ENCODE measurements at regions not wholly inside any gene's neighbourhood (a gene's known extent, or its start where the extent isn't known, plus 50 kb on each side); places are given as distances from the start of the nearest gene placed in this dataset.

- H3K9me3 ChIP-seq (ENCODE audit: low read depth, low read length) = no peaks in the 10 kb centered on the region
- H3K36me3 ChIP-seq (ENCODE audit: insufficient read depth, low read length) = no peaks in the 10 kb centered on the region
- no peak overlapping the region for H3K4me3 ChIP-seq
- no peak overlapping the region for H3K9ac ChIP-seq (ENCODE audit: insufficient read length)
- H3K27ac ChIP-seq = no peak overlapping the region
- no peak for DNase-seq (ENCODE audit: low read depth, low spot score)
- TF ChIP-seq POLR2AphosphoS5 (IDR thresholded peaks at IDR 0.05; ENCODE audit: borderline replicate concordance, low read depth, low read length) (no peak), FOXP2 (optimal IDR thresholded peaks at IDR 0.05; ENCODE audit: control extremely low read depth, extremely low read length, insufficient read depth) (no peak), EZH2 (IDR thresholded peaks at IDR 0.05) (no peak)
These were observed 1707.9 kb upstream of the PRR20A start for GRCh38 chr13:55432814-55433213.

DNA sequence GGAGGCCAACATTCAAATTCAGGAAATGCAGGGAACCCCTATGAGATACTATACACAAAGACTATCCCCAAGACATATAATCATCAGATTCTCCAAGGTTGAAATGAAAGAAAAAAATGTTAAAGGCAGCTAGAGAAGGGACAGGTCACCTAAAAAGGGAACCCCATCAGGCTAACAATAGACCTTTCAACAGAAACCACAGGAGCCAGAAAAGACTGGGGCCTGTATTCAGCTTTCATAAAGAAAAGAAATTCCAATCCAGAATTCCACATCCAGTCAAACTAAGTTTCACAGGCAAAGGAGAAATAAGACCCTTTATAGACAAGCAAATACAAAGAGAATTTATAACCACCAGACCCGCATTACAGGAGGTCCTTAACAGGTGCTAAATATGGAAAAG is 1703.6 kb upstream of the PRR20A start:
- no peak overlapping the region for H3K4me3 ChIP-seq
- no peaks in the 10 kb centered on the region for H3K36me3 ChIP-seq (ENCODE audit: insufficient read depth, low read length)
- H3K27ac ChIP-seq = no peak overlapping the region
- DNase-seq (ENCODE audit: low read depth, low spot score) = no peak
- no peak overlapping the region for H3K9ac ChIP-seq (ENCODE audit: insufficient read length)
- TF ChIP-seq EZH2 (IDR thresholded peaks at IDR 0.05) = no peak
- no peak for TF ChIP-seq FOXP2 (optimal IDR thresholded peaks at IDR 0.05; ENCODE audit: control extremely low read depth, extremely low read length, insufficient read depth)
- TF ChIP-seq POLR2AphosphoS5 (IDR thresholded peaks at IDR 0.05; ENCODE audit: borderline replicate concordance, low read depth, low read length) = no peak
- H3K9me3 ChIP-seq (ENCODE audit: low read depth, low read length) = no peaks in the 10 kb centered on the region

- H3K4me3 ChIP-seq = no peak overlapping the region
- H3K9ac ChIP-seq (ENCODE audit: insufficient read length) = no peak overlapping the region
- DNase-seq (ENCODE audit: low read depth, low spot score) = no peak
- H3K27ac ChIP-seq = no peak overlapping the region
- H3K9me3 ChIP-seq (ENCODE audit: low read depth, low read length) = no peaks in the 10 kb centered on the region
- H3K36me3 ChIP-seq (ENCODE audit: insufficient read depth, low read length) = no peaks in the 10 kb centered on the region
- no peak for TF ChIP-seq FOXP2 (optimal IDR thresholded peaks at IDR 0.05; ENCODE audit: control extremely low read depth, extremely low read length, insufficient read depth)
- no peak for TF ChIP-seq POLR2AphosphoS5 (IDR thresholded peaks at IDR 0.05; ENCODE audit: borderline replicate concordance, low read depth, low read length)
- no peak for TF ChIP-seq EZH2 (IDR thresholded peaks at IDR 0.05)
These were observed 1701.3 kb upstream of the PRR20A start for GRCh38 chr13:55439450-55439849.

- no peak overlapping the region for H3K4me3 ChIP-seq
- DNase-seq (ENCODE audit: low read depth, low spot score) = no peak
- H3K9ac ChIP-seq (ENCODE audit: insufficient read length) = no peak overlapping the region
- TF ChIP-seq EZH2 (IDR thresholded peaks at IDR 0.05) (no peak), POLR2AphosphoS5 (IDR thresholded peaks at IDR 0.05; ENCODE audit: borderline replicate concordance, low read depth, low read length) (no peak), FOXP2 (optimal IDR thresholded peaks at IDR 0.05; ENCODE audit: control extremely low read depth, extremely low read length, insufficient read depth) (no peak)
- H3K36me3 ChIP-seq (ENCODE audit: insufficient read depth, low read length) = no peaks in the 10 kb centered on the region
- no peaks in the 10 kb centered on the region for H3K9me3 ChIP-seq (ENCODE audit: low read depth, low read length)
- H3K27ac ChIP-seq = no peak overlapping the region
These were observed 1700.1 kb upstream of the PRR20A start for GRCh38 chr13:55440465-55441085.

GRCh38 chr13:55464222-55464621 is 1676.5 kb upstream of the PRR20A start:
- DNase-seq (ENCODE audit: low read depth, low spot score) = no peak
- Histone ChIP-seq H3K9me3 (ENCODE audit: low read depth, low read length) (no peaks in the 10 kb centered on the region), H3K9ac (ENCODE audit: insufficient read length) (no peak overlapping the region), H3K36me3 (ENCODE audit: insufficient read depth, low read length) (no peaks in the 10 kb centered on the region), H3K4me3 (no peak overlapping the region), H3K27ac (no peak overlapping the region)
- TF ChIP-seq POLR2AphosphoS5 (IDR thresholded peaks at IDR 0.05; ENCODE audit: borderline replicate concordance, low read depth, low read length) = no peak
- TF ChIP-seq FOXP2 (optimal IDR thresholded peaks at IDR 0.05; ENCODE audit: control extremely low read depth, extremely low read length, insufficient read depth) = no peak
- TF ChIP-seq EZH2 (IDR thresholded peaks at IDR 0.05) = no peak

DNA sequence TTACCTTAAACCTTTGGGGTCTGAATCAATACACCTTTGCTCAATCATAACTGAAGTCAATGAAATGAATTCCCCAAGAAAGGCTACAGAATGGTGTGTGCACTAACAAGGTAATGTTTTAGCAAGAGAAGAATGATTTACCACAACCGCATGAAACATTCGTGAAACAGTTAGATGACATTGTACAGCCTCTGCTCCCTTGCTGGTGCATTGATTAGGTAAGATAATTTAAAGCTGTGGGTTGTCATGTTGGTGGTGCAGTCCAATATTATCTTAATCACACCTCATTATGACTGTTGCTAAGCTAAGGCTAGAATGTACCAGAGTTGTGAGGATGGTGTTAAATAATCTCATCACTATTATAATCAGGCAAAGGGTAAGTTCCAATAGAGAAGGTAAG is 1673.2 kb upstream of the PRR20A start:
- TF ChIP-seq FOXP2 (optimal IDR thresholded peaks at IDR 0.05; ENCODE audit: control extremely low read depth, extremely low read length, insufficient read depth) (no peak), POLR2AphosphoS5 (IDR thresholded peaks at IDR 0.05; ENCODE audit: borderline replicate concordance, low read depth, low read length) (no peak), EZH2 (IDR thresholded peaks at IDR 0.05) (no peak)

GRCh38 chr13:55483626-55484158 is 1657.0 kb upstream of the PRR20A start:
- Histone ChIP-seq H3K4me3 (no peak overlapping the region), H3K9me3 (ENCODE audit: low read depth, low read length) (no peaks in the 10 kb centered on the region), H3K27ac (no peak overlapping the region), H3K9ac (ENCODE audit: insufficient read length) (no peak overlapping the region), H3K36me3 (ENCODE audit: insufficient read depth, low read length) (no peaks in the 10 kb centered on the region)
- no peak for DNase-seq (ENCODE audit: low read depth, low spot score)
- no peak for TF ChIP-seq POLR2AphosphoS5 (IDR thresholded peaks at IDR 0.05; ENCODE audit: borderline replicate concordance, low read depth, low read length)

More for the DNA sequence above, 1673.2 kb upstream of the PRR20A start:
- DNase-seq (ENCODE audit: low read depth, low spot score) = no peak
- Histone ChIP-seq H3K9me3 (ENCODE audit: low read depth, low read length) (no peaks in the 10 kb centered on the region), H3K4me3 (no peak overlapping the region), H3K9ac (ENCODE audit: insufficient read length) (no peak overlapping the region), H3K36me3 (ENCODE audit: insufficient read depth, low read length) (no peaks in the 10 kb centered on the region), H3K27ac (no peak overlapping the region)

- no peaks in the 10 kb centered on the region for H3K36me3 ChIP-seq (ENCODE audit: insufficient read depth, low read length)
- H3K9ac ChIP-seq (ENCODE audit: insufficient read length) = no peak overlapping the region
- no peak for DNase-seq (ENCODE audit: low read depth, low spot score)
- no peak overlapping the region for H3K4me3 ChIP-seq
- no peak overlapping the region for H3K27ac ChIP-seq
- TF ChIP-seq EZH2 (IDR thresholded peaks at IDR 0.05) = no peak
- TF ChIP-seq POLR2AphosphoS5 (IDR thresholded peaks at IDR 0.05; ENCODE audit: borderline replicate concordance, low read depth, low read length) = no peak
- no peak for TF ChIP-seq FOXP2 (optimal IDR thresholded peaks at IDR 0.05; ENCODE audit: control extremely low read depth, extremely low read length, insufficient read depth)
- H3K9me3 ChIP-seq (ENCODE audit: low read depth, low read length) = no peaks in the 10 kb centered on the region
These were observed 1647.4 kb upstream of the PRR20A start for GRCh38 chr13:55493297-55493696.

- no peak for TF ChIP-seq EZH2 (IDR thresholded peaks at IDR 0.05)
- Histone ChIP-seq H3K9ac (ENCODE audit: insufficient read length) (no peak overlapping the region), H3K9me3 (ENCODE audit: low read depth, low read length) (no peaks in the 10 kb centered on the region), H3K27ac (no peak overlapping the region), H3K4me3 (no peak overlapping the region), H3K36me3 (ENCODE audit: insufficient read depth, low read length) (no peaks in the 10 kb centered on the region)
- DNase-seq (ENCODE audit: low read depth, low spot score) = no peak
These were observed 1643.2 kb upstream of the PRR20A start for GRCh38 chr13:55497486-55497885.
